ENCODE measurements at regions not wholly inside any gene's neighbourhood (a gene's known extent, or its start where the extent isn't known, plus 50 kb on each side); places are given as distances from the start of the nearest gene placed in this dataset.
"Not testable (repeated sequence)": the region's sequence is repeated elsewhere in the genome, so short reads cannot be mapped to it uniquely, and the experiment has no call there.

DNA sequence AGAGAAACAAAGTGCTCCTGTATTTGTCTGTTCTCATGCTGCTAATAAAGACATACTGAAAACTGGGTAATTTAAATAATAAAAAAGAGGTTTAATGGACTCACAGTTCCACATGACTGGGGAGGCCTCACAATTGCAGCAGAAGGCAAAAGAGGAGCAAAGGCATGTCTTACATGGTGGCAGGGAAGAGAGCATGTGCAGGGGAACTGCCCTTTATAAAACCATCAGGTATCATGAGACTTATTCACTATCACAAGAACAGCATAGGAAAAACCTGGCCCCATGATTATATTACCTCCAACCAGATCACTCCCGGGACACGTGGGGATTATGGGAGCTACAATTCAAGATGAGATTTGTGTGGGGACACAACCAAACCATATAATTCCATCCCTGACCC, 514.1 kb upstream of the ADGRB3 start:
- TF ChIP-seq POLR2A (IDR thresholded peaks at IDR 0.05; ENCODE audit: low read length); CTCF (IDR thresholded peaks at IDR 0.05); MYC (IDR thresholded peaks at IDR 0.05; ENCODE audit: borderline replicate concordance, low read length); ELK1 (IDR thresholded peaks at IDR 0.05; ENCODE audit: low read depth, low read length); RARB (CRISPR knock-in tag; IDR thresholded peaks at IDR 0.05); ZFP36 (IDR thresholded peaks at IDR 0.05; ENCODE audit: borderline replicate concordance, partially characterized antibody); CHD4 (IDR thresholded peaks at IDR 0.05; ENCODE audit: borderline replicate concordance); PBX3 (IDR thresholded peaks at IDR 0.05): not testable (repeated sequence)
- TF ChIP-seq, protein P1, sequence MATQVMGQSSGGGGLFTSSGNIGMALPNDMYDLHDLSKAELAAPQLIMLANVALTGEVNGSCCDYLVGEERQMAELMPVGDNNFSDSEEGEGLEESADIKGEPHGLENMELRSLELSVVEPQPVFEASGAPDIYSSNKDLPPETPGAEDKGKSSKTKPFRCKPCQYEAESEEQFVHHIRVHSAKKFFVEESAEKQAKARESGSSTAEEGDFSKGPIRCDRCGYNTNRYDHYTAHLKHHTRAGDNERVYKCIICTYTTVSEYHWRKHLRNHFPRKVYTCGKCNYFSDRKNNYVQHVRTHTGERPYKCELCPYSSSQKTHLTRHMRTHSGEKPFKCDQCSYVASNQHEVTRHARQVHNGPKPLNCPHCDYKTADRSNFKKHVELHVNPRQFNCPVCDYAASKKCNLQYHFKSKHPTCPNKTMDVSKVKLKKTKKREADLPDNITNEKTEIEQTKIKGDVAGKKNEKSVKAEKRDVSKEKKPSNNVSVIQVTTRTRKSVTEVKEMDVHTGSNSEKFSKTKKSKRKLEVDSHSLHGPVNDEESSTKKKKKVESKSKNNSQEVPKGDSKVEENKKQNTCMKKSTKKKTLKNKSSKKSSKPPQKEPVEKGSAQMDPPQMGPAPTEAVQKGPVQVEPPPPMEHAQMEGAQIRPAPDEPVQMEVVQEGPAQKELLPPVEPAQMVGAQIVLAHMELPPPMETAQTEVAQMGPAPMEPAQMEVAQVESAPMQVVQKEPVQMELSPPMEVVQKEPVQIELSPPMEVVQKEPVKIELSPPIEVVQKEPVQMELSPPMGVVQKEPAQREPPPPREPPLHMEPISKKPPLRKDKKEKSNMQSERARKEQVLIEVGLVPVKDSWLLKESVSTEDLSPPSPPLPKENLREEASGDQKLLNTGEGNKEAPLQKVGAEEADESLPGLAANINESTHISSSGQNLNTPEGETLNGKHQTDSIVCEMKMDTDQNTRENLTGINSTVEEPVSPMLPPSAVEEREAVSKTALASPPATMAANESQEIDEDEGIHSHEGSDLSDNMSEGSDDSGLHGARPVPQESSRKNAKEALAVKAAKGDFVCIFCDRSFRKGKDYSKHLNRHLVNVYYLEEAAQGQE (IDR thresholded peaks at IDR 0.05), result not testable (repeated sequence)

Data from A549 (cell line).